GM12872 (cell line): ENCODE measurements at regions not wholly inside any gene's neighbourhood (a gene's known extent, or its start where the extent isn't known, plus 50 kb on each side); places are given as distances from the start of the nearest gene placed in this dataset.

Source experiments
- CTCF ChIP-seq: IDR thresholded peaks from 3 replicates; pipeline ENCODE4 v1.5.1; 2011; ENCODE audit warnings: low read depth, mild to moderate bottlenecking, low read length, moderate library complexity; ENCODE audit not compliant: insufficient read depth

- TF ChIP-seq CTCF: no peak
Observed at GRCh38 chr3:6301626-6302025, 559.3 kb upstream of the GRM7 start.

- TF ChIP-seq CTCF: no peak
Observed at GRCh38 chr3:6315906-6316305, 545.0 kb upstream of the GRM7 start.

GRCh38 chr3:6321999-6322398, 538.9 kb upstream of the GRM7 start:
- TF ChIP-seq CTCF: no peak

GRCh38 chr3:6326771-6327170, 534.1 kb upstream of the GRM7 start:
- no peak for TF ChIP-seq CTCF

GRCh38 chr3:6351752-6352151, 509.2 kb upstream of the GRM7 start:
- TF ChIP-seq CTCF: no peak

GRCh38 chr3:6354653-6355052, 506.3 kb upstream of the GRM7 start:
- no peak for TF ChIP-seq CTCF

- TF ChIP-seq CTCF: no peak
Observed at GRCh38 chr3:6362406-6362805, 498.5 kb upstream of the GRM7 start.

- no peak for TF ChIP-seq CTCF
Observed at GRCh38 chr3:6367171-6367570, 493.7 kb upstream of the GRM7 start.
